H9 (cell line): ENCODE measurements at regions not wholly inside any gene's neighbourhood (a gene's known extent, or its start where the extent isn't known, plus 50 kb on each side); places are given as distances from the start of the nearest gene placed in this dataset.

Experiments
- DNase-seq: peaks from one replicate; pipeline ENCODE4 v3.0.0-alpha.2; 2017
- H2AFZ ChIP-seq: one replicate; pipeline ENCODE4 v1.6.1; 2013; ENCODE audit warnings: mild to moderate bottlenecking, low read length, control low read depth, moderate library complexity
- H2AK5ac ChIP-seq: 2 replicates; pipeline ENCODE4 v1.6.1; 2013; ENCODE audit warnings: low read length, control low read depth, mixed read lengths; ENCODE audit not compliant: insufficient read length
- H2BK120ac ChIP-seq: one replicate; pipeline ENCODE4 v1.6.1; 2013; ENCODE audit warnings: low read depth, mild to moderate bottlenecking, low read length, control low read depth, inconsistent platforms; ENCODE audit not compliant: poor library complexity, severe bottlenecking
- H2BK12ac ChIP-seq: 2 replicates; pipeline ENCODE4 v1.6.1; 2013; ENCODE audit warnings: low read length, control low read depth, mixed read lengths, low read depth; ENCODE audit not compliant: insufficient read length
- H2BK15ac ChIP-seq: 2 replicates; pipeline ENCODE4 v1.6.1; 2013; ENCODE audit warnings: low read depth, low read length, control low read depth
- H2BK20ac ChIP-seq: one replicate; pipeline ENCODE4 v1.6.1; 2013; ENCODE audit warnings: low read depth, mild to moderate bottlenecking, low read length, control low read depth, inconsistent platforms; ENCODE audit not compliant: poor library complexity, severe bottlenecking
- H2BK5ac ChIP-seq: 2 replicates; pipeline ENCODE4 v1.6.1; 2013; ENCODE audit warnings: low read length, control low read depth, mixed read lengths; ENCODE audit not compliant: insufficient read length
- H3K14ac ChIP-seq: 2 replicates; pipeline ENCODE4 v1.6.1; 2013; ENCODE audit warnings: low read length, control low read depth; ENCODE audit not compliant: insufficient read depth
- H3K18ac ChIP-seq: 2 replicates; pipeline ENCODE4 v1.6.1; 2013; ENCODE audit warnings: low read depth, mild to moderate bottlenecking, mixed read lengths, low read length, control low read depth; ENCODE audit not compliant: insufficient read length
- H3K23ac ChIP-seq: 2 replicates; pipeline ENCODE4 v1.6.1; 2013; ENCODE audit warnings: low read length, control low read depth, mixed read lengths, low read depth; ENCODE audit not compliant: insufficient read length
- H3K23me2 ChIP-seq: 2 replicates; pipeline ENCODE4 v1.6.1; 2013; ENCODE audit warnings: low read depth, mild to moderate bottlenecking, mixed read lengths, low read length, control low read depth; ENCODE audit not compliant: insufficient read length, poor library complexity, severe bottlenecking
- H3K27ac ChIP-seq: 2 replicates; pipeline ENCODE4 v1.5.1; 2013; ENCODE audit warnings: low read length, control low read depth, mixed read lengths, low read depth; ENCODE audit not compliant: insufficient read length
- H3K27me3 ChIP-seq: 2 replicates; pipeline ENCODE4 v1.6.1; 2013; ENCODE audit warnings: low read length, control low read depth, inconsistent platforms; ENCODE audit not compliant: insufficient read depth
- H3K4ac ChIP-seq: 2 replicates; pipeline ENCODE4 v1.6.1; 2013; ENCODE audit warnings: low read depth, mild to moderate bottlenecking, control low read depth, inconsistent platforms, low read length, moderate library complexity
- H3K4me1 ChIP-seq: 2 replicates; pipeline ENCODE4 v1.6.1; 2013; ENCODE audit warnings: low read length, control low read depth, inconsistent platforms; ENCODE audit not compliant: insufficient read depth
- H3K4me2 ChIP-seq: 2 replicates; pipeline ENCODE4 v1.6.1; 2013; ENCODE audit warnings: low read length, control low read depth, mixed read lengths; ENCODE audit not compliant: insufficient read length, insufficient read depth
- H3K56ac ChIP-seq: 2 replicates; pipeline ENCODE4 v1.6.1; 2013; ENCODE audit warnings: low read depth, mild to moderate bottlenecking, mixed read lengths, low read length, control low read depth; ENCODE audit not compliant: insufficient read length
- H3K79me1 ChIP-seq: 2 replicates; pipeline ENCODE4 v1.6.1; 2013; ENCODE audit warnings: low read depth, mild to moderate bottlenecking, moderate library complexity, low read length, control low read depth, inconsistent platforms; ENCODE audit not compliant: insufficient read depth, poor library complexity, severe bottlenecking
- H3K79me2 ChIP-seq: 2 replicates; pipeline ENCODE4 v1.6.1; 2013; ENCODE audit warnings: low read length, control low read depth, inconsistent platforms; ENCODE audit not compliant: insufficient read depth
- H3K9ac ChIP-seq: 2 replicates; pipeline ENCODE4 v1.6.1; 2013; ENCODE audit warnings: low read length, control low read depth, mixed read lengths; ENCODE audit not compliant: insufficient read length; ENCODE audit errors: extremely low read depth
- H3K9me3 ChIP-seq: one replicate; pipeline ENCODE4 v1.6.1; 2013; ENCODE audit warnings: low read depth, low read length, inconsistent platforms; ENCODE audit not compliant: control insufficient read depth
- H3T11ph ChIP-seq: one replicate; pipeline ENCODE4 v1.6.1; 2013; ENCODE audit warnings: mild to moderate bottlenecking, low read length, control low read depth, inconsistent platforms
- H4K20me1 ChIP-seq: one replicate; pipeline ENCODE4 v1.6.1; 2013; ENCODE audit not compliant: control insufficient read depth, insufficient read length, insufficient read depth
- H4K5ac ChIP-seq: 2 replicates; pipeline ENCODE4 v1.6.1; 2013; ENCODE audit warnings: low read depth, mild to moderate bottlenecking, mixed read lengths, low read length, control low read depth; ENCODE audit not compliant: insufficient read length
- H4K8ac ChIP-seq: replicated peaks from 2 replicates; pipeline ENCODE4 v1.6.1; 2013; ENCODE audit warnings: low read length, control low read depth, mixed read lengths, low read depth; ENCODE audit not compliant: insufficient read length
- H4K91ac ChIP-seq: 2 replicates; pipeline ENCODE4 v1.6.1; 2013; ENCODE audit warnings: low read depth, mild to moderate bottlenecking, moderate library complexity, mixed read lengths, low read length, control low read depth; ENCODE audit not compliant: insufficient read length
- H3K27ac Mint-ChIP-seq, 3 experiments: 2 replicates in 2 of 3; 3 replicates in 1 of 3; pipeline ENCODE4 v1.8.0; 2020 to 2021; ENCODE audit warnings: mixed read lengths in 3 of 3, mild to moderate bottlenecking in 1 of 3, moderate library complexity in 1 of 3
- H3K27me3 Mint-ChIP-seq: 2 replicates; pipeline ENCODE4 v1.8.0; 2021; ENCODE audit warnings: low read depth, mild to moderate bottlenecking, moderate library complexity, mixed read lengths
- H3K36me3 Mint-ChIP-seq, 3 experiments: 2 replicates in 2 of 3; 3 replicates in 1 of 3; pipeline ENCODE4 v1.8.0; 2020 to 2021; ENCODE audit warnings: low read depth in 3 of 3, mixed read lengths in 3 of 3; ENCODE audit not compliant: insufficient read depth in 1 of 3
- H3K4me1 Mint-ChIP-seq, 2 experiments: 2 replicates each; pipeline ENCODE4 v1.8.0; 2020; ENCODE audit warnings: mixed read lengths in 2 of 2
- H3K4me3 Mint-ChIP-seq, 2 experiments: 2 replicates in 1 of 2; 3 replicates in 1 of 2; pipeline ENCODE4 v1.8.0; 2020 to 2021; ENCODE audit warnings: mild to moderate bottlenecking in 2 of 2, mixed read lengths in 2 of 2, moderate library complexity in 1 of 2
- H3K9me3 Mint-ChIP-seq, 2 experiments: 2 replicates in 1 of 2; 3 replicates in 1 of 2; pipeline ENCODE4 v1.8.0; 2020; ENCODE audit warnings: mild to moderate bottlenecking in 2 of 2, mixed read lengths in 2 of 2, moderate library complexity in 1 of 2
- WGBS: extraction: QIAGEN DNeasy Blood & Tissue Kit; methylation state at CpG from one replicate; pipeline ENCODE4 v1.1.7; 2013; ENCODE audit warnings: missing lambda C conversion rate, low lambda C conversion rate, mixed read lengths; ENCODE audit not compliant: insufficient read length; ENCODE audit errors: extremely low coverage; 5-methylcytosine and 5-hydroxymethylcytosine counted together
- TF ChIP-seq, protein P1 (sequence below): fragments of 200-600 bp; sonication (generic); conservative IDR thresholded peaks from 3 replicates; pipeline ENCODE4 v1.8.0; 2021; ENCODE audit warnings: antibody characterized with exemption, mild to moderate bottlenecking

DNA sequence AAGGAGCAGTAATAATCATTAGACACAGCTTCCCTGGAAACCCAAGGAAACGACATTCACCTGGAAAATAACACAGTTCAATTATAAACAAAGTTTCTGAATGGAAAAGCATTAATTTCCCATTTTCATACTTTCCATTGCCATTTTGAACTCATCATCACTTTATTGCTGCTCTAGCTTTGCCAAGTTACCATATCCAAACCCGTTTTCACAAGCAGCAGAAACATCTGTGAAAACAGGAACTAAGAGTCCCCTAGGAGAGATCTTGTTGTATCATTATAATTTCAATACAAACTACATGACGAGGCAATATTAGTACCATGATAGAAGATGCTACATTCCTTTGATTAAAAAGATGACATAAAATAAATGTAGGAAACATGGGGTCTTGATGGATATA is 597.0 kb upstream of the NRXN1 start:
- H3K27me3 Mint-ChIP-seq = no peaks in the 10 kb centered on the region
- no peak overlapping the region for H4K8ac ChIP-seq
- H2AFZ ChIP-seq = no peak overlapping the region
- H3K9me3 Mint-ChIP-seq = peaks cover 0 to 2% of the 10 kb centered on the region in 2 experiments; a peak in 1 of 5 replicates
- no peak overlapping the region for H3K14ac ChIP-seq
- no peak overlapping the region for H2BK12ac ChIP-seq
- no peaks in the 10 kb centered on the region for H3K79me1 ChIP-seq
- no peak overlapping the region for H3K4me3 Mint-ChIP-seq
- H3K56ac ChIP-seq = no peak overlapping the region
- H3K18ac ChIP-seq = no peak overlapping the region
- H3K27ac Mint-ChIP-seq = no peak overlapping the region
- H3K4me1 Mint-ChIP-seq = peaks cover 6 to 9% of the 10 kb centered on the region in 2 experiments
- no peak overlapping the region for H3K4ac ChIP-seq
- H3T11ph ChIP-seq = no peak overlapping the region
- H2BK5ac ChIP-seq = no peak overlapping the region
- H3K27ac ChIP-seq = no peak overlapping the region
- H3K23ac ChIP-seq = no peak overlapping the region
- TF ChIP-seq, protein P1, sequence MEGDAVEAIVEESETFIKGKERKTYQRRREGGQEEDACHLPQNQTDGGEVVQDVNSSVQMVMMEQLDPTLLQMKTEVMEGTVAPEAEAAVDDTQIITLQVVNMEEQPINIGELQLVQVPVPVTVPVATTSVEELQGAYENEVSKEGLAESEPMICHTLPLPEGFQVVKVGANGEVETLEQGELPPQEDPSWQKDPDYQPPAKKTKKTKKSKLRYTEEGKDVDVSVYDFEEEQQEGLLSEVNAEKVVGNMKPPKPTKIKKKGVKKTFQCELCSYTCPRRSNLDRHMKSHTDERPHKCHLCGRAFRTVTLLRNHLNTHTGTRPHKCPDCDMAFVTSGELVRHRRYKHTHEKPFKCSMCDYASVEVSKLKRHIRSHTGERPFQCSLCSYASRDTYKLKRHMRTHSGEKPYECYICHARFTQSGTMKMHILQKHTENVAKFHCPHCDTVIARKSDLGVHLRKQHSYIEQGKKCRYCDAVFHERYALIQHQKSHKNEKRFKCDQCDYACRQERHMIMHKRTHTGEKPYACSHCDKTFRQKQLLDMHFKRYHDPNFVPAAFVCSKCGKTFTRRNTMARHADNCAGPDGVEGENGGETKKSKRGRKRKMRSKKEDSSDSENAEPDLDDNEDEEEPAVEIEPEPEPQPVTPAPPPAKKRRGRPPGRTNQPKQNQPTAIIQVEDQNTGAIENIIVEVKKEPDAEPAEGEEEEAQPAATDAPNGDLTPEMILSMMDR = no peak
- no peak overlapping the region for H4K91ac ChIP-seq
- no peak overlapping the region for H4K5ac ChIP-seq
- H2BK15ac ChIP-seq = no peak overlapping the region
- H3K79me2 ChIP-seq = no peaks in the 10 kb centered on the region
- H2BK20ac ChIP-seq = no peak overlapping the region
- WGBS = no CpG with 5 or more reads among the region's 3 CpGs
- no peak overlapping the region for H2AK5ac ChIP-seq
- H3K9ac ChIP-seq = no peak overlapping the region
- H2BK120ac ChIP-seq = no peak overlapping the region
- no peaks in the 10 kb centered on the region for H3K27me3 ChIP-seq
- no peak overlapping the region for H3K4me2 ChIP-seq
- no peaks in the 10 kb centered on the region for H3K4me1 ChIP-seq
- no peak for DNase-seq
- H3K23me2 ChIP-seq = no peaks in the 10 kb centered on the region
- no peaks in the 10 kb centered on the region for H3K9me3 ChIP-seq
- no peaks in the 10 kb centered on the region for H4K20me1 ChIP-seq
- no peaks in the 10 kb centered on the region for H3K36me3 Mint-ChIP-seq
